HCT116 (cell line): ENCODE measurements at regions not wholly inside any gene's neighbourhood (a gene's known extent, or its start where the extent isn't known, plus 50 kb on each side); places are given as distances from the start of the nearest gene placed in this dataset.

ENCODE experiments used
- ATAC-seq: fragments of 200-7000 bp; cut with Tn5 transposase; 2 replicates; pipeline ENCODE4 v1.9.1; 2020; ENCODE audit warnings: mild to moderate bottlenecking, moderate library complexity
- BruUV-seq: library from RNA; stranded (reverse); fragments of 400-500 nt; replicated peaks from 2 replicates; lab custom pipeline; 2021; lab: Mats Ljungman, UMichigan
- CTCF ChIA-PET: fragments of 300-600 bp; sonication (Branson Sonifier 250); formaldehyde crosslinking; loops from one replicate; lab custom pipeline; 2021; ENCODE audit warnings: antibody characterized with exemption; lab: Charles Lee
- POLR2A ChIA-PET: fragments of 300-600, 350-600 bp; sonication (Branson Sonifier 250); formaldehyde crosslinking; loops from one replicate; lab custom pipeline; 2021; ENCODE audit warnings: antibody characterized with exemption; lab: Charles Lee
- RAD21 ChIA-PET, 2 experiments: fragments of 300-600 bp; sonication (Branson Sonifier 250); formaldehyde crosslinking; loops; one replicate each; lab custom pipeline; 2023; ENCODE audit warnings: low total read pairs in 2 of 2; ENCODE audit not compliant: uncharacterized antibody in 2 of 2, unreplicated experiment in 2 of 2, low non-redundant PET in 1 of 2; lab: Charles Lee
- DNase-seq: peaks from one replicate; pipeline ENCODE4 v3.0.0-alpha.2; 2010; ENCODE audit warnings: low read depth, low spot score
- H2AFZ ChIP-seq: fragments of 200-600 bp; shearing (Covaris generic), sonication (generic); 2 replicates; pipeline ENCODE4 v1.6.1; 2017; ENCODE audit warnings: low read depth, mixed run types, mixed read lengths, antibody characterized with exemption, low read length; ENCODE audit not compliant: poor library complexity, severe bottlenecking
- H3K27ac ChIP-seq: 2 replicates; pipeline ENCODE4 v1.5.1; 2012; ENCODE audit warnings: low read depth, low read length
- H3K27me3 ChIP-seq: fragments of 200-600 bp; sonication (generic); 2 replicates; pipeline ENCODE4 v1.6.1; 2016; ENCODE audit warnings: mixed run types, low read length, mixed read lengths; ENCODE audit not compliant: insufficient read depth
- H3K36me3 ChIP-seq, 2 experiments: fragments of 200-500 bp in 1 of 2; fragments of 200-600 bp in 1 of 2; sonication (Bioruptor generic) in 1 of 2; sonication (generic) in 1 of 2; 2 replicates each; pipeline versions ENCODE4 v1.5.1 to v1.6.1; 2014 to 2016; ENCODE audit warnings: low read length in 2 of 2, inconsistent platforms in 1 of 2, mixed read lengths in 1 of 2, mixed run types in 1 of 2; ENCODE audit not compliant: insufficient read depth in 2 of 2, control insufficient read depth in 1 of 2
- H3K4me1 ChIP-seq, 2 experiments: fragments of 200-600 bp in 1 of 2; sonication (generic) in 1 of 2; 2 replicates each; pipeline versions ENCODE4 v1.5.1 to v1.6.1; 2012 to 2017; ENCODE audit warnings: low read length in 2 of 2, inconsistent platforms in 1 of 2, mild to moderate bottlenecking in 1 of 2, mixed read lengths in 1 of 2, mixed run types in 1 of 2, moderate library complexity in 1 of 2; ENCODE audit not compliant: insufficient read depth in 2 of 2, control insufficient read depth in 1 of 2
- H3K4me2 ChIP-seq: fragments of 200-600 bp; sonication (generic); 2 replicates; pipeline ENCODE4 v1.6.1; 2017; ENCODE audit warnings: mixed run types, low read length, mixed read lengths
- H3K4me3 ChIP-seq, 2 experiments: fragments of 200-600 bp in 1 of 2; sonication (generic) in 1 of 2; replicated peaks in 1 of 2; 2 replicates each; pipeline ENCODE4 v1.5.1; 2011 to 2016; ENCODE audit warnings: low read length in 2 of 2, control low read depth in 1 of 2, low read depth in 1 of 2, mild to moderate bottlenecking in 1 of 2, mixed read lengths in 1 of 2, mixed run types in 1 of 2
- H3K79me2 ChIP-seq: fragments of 200-600 bp; sonication (generic); 2 replicates; pipeline ENCODE4 v1.6.1; 2017; ENCODE audit warnings: mild to moderate bottlenecking, mixed run types, low read length, moderate library complexity, mixed read lengths; ENCODE audit not compliant: insufficient read depth
- H3K9ac ChIP-seq: fragments of 200-600 bp; sonication (generic); 2 replicates; pipeline ENCODE4 v1.6.1; 2016; ENCODE audit warnings: low read length, mixed read lengths
- H3K9me2 ChIP-seq: fragments of 200-600 bp; sonication (generic), shearing (Covaris generic); 2 replicates; pipeline ENCODE4 v1.6.1; 2017; ENCODE audit warnings: mixed run types, mild to moderate bottlenecking, moderate library complexity; ENCODE audit not compliant: insufficient read depth
- H3K9me3 ChIP-seq, 2 experiments: fragments of 200-500 bp in 1 of 2; fragments of 200-600 bp in 1 of 2; sonication (Bioruptor generic) in 1 of 2; sonication (generic) in 1 of 2; 2 replicates each; pipeline ENCODE4 v1.6.1; 2014 to 2017; ENCODE audit warnings: low read length in 2 of 2, mixed read lengths in 2 of 2, inconsistent platforms in 1 of 2, low read depth in 1 of 2, mild to moderate bottlenecking in 1 of 2, mixed run types in 1 of 2, moderate library complexity in 1 of 2; ENCODE audit not compliant: control insufficient read depth in 1 of 2, insufficient read depth in 1 of 2
- H4K20me1 ChIP-seq: fragments of 200-600 bp; sonication (generic), shearing (Covaris generic); 2 replicates; pipeline ENCODE4 v1.6.1; 2017; ENCODE audit warnings: mixed run types, mild to moderate bottlenecking, moderate library complexity; ENCODE audit not compliant: insufficient read depth
- EZH2 ChIP-seq: fragments of 200-600 bp; sonication (generic); IDR thresholded peaks from 2 replicates; pipeline ENCODE4 v1.6.1; 2017; ENCODE audit warnings: antibody characterized with exemption, mixed run types
- MAX ChIP-seq: IDR thresholded peaks from 2 replicates; pipeline ENCODE4 v1.6.1; 2012
- RAD21 ChIP-seq: IDR thresholded peaks from 2 replicates; pipeline ENCODE4 v1.6.1; 2012; ENCODE audit warnings: low read depth, mild to moderate bottlenecking
- SP1 ChIP-seq: IDR thresholded peaks from 2 replicates; pipeline ENCODE4 v1.6.1; 2012; ENCODE audit warnings: low read depth
- ZNF274 ChIP-seq: fragments of 200-500 bp; sonication (Bioruptor generic); IDR thresholded peaks from 2 replicates; pipeline ENCODE4 v1.6.1; 2014; ENCODE audit warnings: mild to moderate bottlenecking, low read depth, low read length, inconsistent platforms
- intact Hi-C: fragments of 100-400 bp; cut with micrococcal nuclease; formaldehyde crosslinking; loops from 2 replicates; pipeline ENCODE4 v1.10.0; 2022

DNA sequence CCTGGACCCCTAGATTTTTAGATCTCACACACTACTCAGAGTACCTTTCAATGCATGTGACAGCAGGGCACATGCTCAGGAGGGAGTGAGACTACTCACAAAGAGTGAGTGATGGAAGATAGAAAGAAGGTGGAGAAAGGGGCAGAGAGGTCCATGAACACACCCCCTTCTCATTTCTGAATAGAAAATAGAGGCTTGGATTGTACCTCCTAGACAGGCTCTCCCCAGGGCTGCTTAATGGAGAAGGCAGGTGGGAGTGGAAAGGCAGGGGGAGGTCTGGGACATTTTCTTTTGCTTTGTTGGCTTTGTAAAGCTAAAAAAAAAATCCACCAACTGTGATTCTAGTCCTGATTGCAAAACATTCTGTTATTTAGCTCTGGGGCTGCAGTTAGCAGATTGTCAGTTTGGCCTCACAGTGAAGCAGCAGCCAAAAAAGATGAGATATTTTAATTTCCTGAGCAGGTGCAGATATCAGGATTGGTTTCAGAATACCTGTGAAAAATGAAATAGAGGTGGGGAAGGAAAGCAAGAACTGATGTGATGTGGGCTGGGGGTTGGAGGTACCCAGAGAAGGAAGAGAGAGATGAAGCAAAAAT lies 119.3 kb upstream of the GYPC start:
- BruUV-seq: no TSS peak
- ChIA-PET RAD21 (no interaction called here), POLR2A (no interaction called here)
- Histone ChIP-seq H3K27me3 (no peaks in the 10 kb centered on the region), H3K36me3 (no peaks in the 10 kb centered on the region), H3K4me1 (no peaks in the 10 kb centered on the region), H3K4me2 (no peak overlapping the region), H3K9me3 (peaks cover 0 to under 1% of the 10 kb centered on the region in 2 experiments; a peak in 2 of 4 replicates), H2AFZ (no peak overlapping the region), H3K79me2 (no peaks in the 10 kb centered on the region), H3K4me3 (no peak overlapping the region), H3K9me2 (no peaks in the 10 kb centered on the region)
- intact Hi-C loops: no loop called here
- no peak for ATAC-seq
- no peak for TF ChIP-seq RAD21
- TF ChIP-seq, all 23 proteins: peak for 0
- Histone ChIP-seq H4K20me1 (no peaks in the 10 kb centered on the region), H3K27ac (no peak overlapping the region), H3K9ac (no peak overlapping the region)
- no peak for DNase-seq
- CTCF ChIA-PET: no interaction called here

DNA sequence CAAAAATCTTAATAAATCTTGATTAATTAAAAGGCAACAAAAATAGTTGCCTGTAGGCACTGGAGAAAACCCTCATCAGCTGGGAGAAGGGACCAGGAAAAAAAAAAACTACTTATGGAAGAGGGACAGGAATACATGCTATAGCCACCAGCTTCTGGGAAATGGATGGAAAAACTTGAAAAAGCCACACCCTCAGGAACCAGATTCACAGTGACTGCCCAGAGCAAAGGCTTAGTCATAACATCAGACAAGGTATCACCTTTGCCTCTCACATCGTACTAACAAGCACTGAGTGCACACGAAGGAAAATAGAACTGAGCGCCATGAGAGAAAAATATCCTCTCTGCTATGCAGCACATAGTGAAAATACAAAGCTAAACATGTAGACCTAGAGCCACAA lies 116.9 kb upstream of the GYPC start:
- BruUV-seq: no TSS peak
- ChIA-PET RAD21 (no interaction called here), CTCF (no interaction called here), POLR2A (no interaction called here)
- Histone ChIP-seq H3K27ac (no peak overlapping the region), H3K9me2 (no peaks in the 10 kb centered on the region), H3K27me3 (no peaks in the 10 kb centered on the region), H3K9ac (no peak overlapping the region), H3K4me1 (no peaks in the 10 kb centered on the region), H3K79me2 (no peaks in the 10 kb centered on the region), H3K36me3 (no peaks in the 10 kb centered on the region), H3K4me3 (no peak overlapping the region), H2AFZ (no peak overlapping the region), H3K9me3 (peaks cover 0 to 13% of the 10 kb centered on the region in 2 experiments; a peak in 3 of 4 replicates), H4K20me1 (no peaks in the 10 kb centered on the region), H3K4me2 (no peak overlapping the region)
- DNase-seq (no peak), ATAC-seq (no peak)
- intact Hi-C loops: no loop called here
- no peak for TF ChIP-seq MAX
- no peak for TF ChIP-seq SP1
- TF ChIP-seq EZH2: no peak
- no peak for TF ChIP-seq ZNF274
